ENCODE measurements at regions not wholly inside any gene's neighbourhood (a gene's known extent, or its start where the extent isn't known, plus 50 kb on each side); places are given as distances from the start of the nearest gene placed in this dataset.

DNA sequence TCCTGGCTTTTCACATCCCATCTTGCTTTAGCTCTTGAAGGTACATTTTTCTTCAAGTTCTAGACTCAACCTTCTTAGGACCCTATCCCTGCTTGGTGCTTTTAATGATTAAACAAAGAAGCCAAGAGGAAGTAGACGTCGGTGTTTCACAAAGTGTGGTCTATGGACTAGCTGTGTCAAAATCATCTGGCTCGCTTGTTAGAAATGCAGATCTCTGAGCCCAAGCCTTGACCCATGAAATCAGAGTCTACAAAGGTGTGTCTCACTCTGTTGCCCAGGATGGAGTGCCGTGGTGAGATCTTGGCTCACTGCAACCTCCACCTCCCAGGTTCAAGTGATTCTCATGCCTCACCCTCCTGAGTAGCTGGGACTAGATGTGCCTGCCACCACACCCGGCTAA is 295.5 kb upstream of the KAZN start:
- Histone ChIP-seq H3K36me3 (replicated peaks) (no peaks in the 10 kb centered on the region), H3K27me3 (ENCODE audit: low read depth) (peaks cover 9% of the 10 kb centered on the region), H3K4me1 (no peaks in the 10 kb centered on the region), H3K4me3 (no peak overlapping the region), H3K9me3 (no peaks in the 10 kb centered on the region)
- no peak for DNase-seq (ENCODE audit: low spot score in 2 of 2)
- in situ Hi-C loops (cut with MboI; ENCODE audit: low sequenced_read_pairs) = no loop called here

DNA sequence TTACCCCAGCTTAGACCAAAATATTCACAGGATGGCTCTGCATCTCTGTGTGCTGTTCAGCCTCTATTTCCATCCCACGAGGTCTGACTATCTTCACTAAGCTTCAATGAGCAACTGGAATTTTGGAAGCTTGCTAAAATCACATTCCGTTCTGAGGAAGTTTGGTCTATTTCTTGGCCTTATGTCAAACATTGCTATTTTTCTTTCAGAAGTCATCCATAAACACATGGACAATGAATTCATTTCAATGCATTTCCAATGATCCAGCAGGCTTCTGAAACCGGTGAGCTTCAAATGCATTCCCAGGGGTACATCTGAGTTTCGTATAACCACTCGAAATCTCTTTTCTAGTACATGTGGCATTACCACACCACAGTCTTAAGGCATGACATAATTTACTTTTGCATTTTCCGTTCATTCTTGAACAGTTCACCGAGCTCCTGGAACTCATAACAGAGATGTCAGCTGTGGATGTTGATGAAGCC is 294.1 kb upstream of the KAZN start:
- in situ Hi-C loops (cut with MboI; ENCODE audit: low sequenced_read_pairs) = no loop called here
- no peak for DNase-seq (ENCODE audit: low spot score in 2 of 2)
- H3K27me3 ChIP-seq (ENCODE audit: low read depth) = peaks cover 9% of the 10 kb centered on the region

GRCh38 chr1:14308460-14308859 is 290.0 kb upstream of the KAZN start:
- H3K27me3 ChIP-seq (ENCODE audit: low read depth) = peaks cover 4% of the 10 kb centered on the region; the same call in 1 of the 2 replicates
- in situ Hi-C loops (cut with MboI; ENCODE audit: low sequenced_read_pairs) = no loop called here

More for the DNA sequence above, 294.1 kb upstream of the KAZN start:
- no peak overlapping the region for H3K4me3 ChIP-seq
- no peaks in the 10 kb centered on the region for H3K4me1 ChIP-seq
- H3K36me3 ChIP-seq (replicated peaks) = no peaks in the 10 kb centered on the region
- H3K9me3 ChIP-seq = no peaks in the 10 kb centered on the region

DNA sequence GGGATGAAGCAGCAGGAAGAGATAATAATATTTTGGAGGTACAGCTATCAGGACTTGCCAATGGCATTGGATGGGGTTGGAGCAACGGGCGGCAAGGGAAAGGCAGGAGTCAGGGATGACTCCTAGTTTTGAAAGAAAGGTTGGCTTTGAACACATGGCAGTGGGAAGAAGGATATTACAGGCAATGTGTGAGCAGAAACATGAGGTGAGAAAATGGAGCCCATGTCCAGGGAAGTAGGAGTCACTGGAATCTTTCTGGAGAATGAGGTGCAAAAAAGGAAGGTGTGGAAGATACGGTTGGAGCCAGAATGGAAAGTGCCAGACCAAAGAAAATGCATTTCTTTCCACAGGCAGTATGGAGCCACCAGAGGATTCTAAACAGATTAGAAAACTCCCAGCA is 288.5 kb upstream of the KAZN start:
- H3K27me3 ChIP-seq (ENCODE audit: low read depth) = no peaks in the 10 kb centered on the region
- no peak for DNase-seq (ENCODE audit: low spot score in 2 of 2)
- H3K36me3 ChIP-seq (replicated peaks) = no peaks in the 10 kb centered on the region
- no peaks in the 10 kb centered on the region for H3K9me3 ChIP-seq
- peaks cover 5% of the 10 kb centered on the region; the same call in 1 of the 2 replicates for H3K4me1 ChIP-seq
- H3K4me3 ChIP-seq = no peak overlapping the region
- in situ Hi-C loops (cut with MboI; ENCODE audit: low sequenced_read_pairs) = no loop called here

More at GRCh38 chr1:14308460-14308859, 290.0 kb upstream of the KAZN start:
- Histone ChIP-seq H3K9me3 (no peaks in the 10 kb centered on the region), H3K36me3 (replicated peaks) (no peaks in the 10 kb centered on the region), H3K4me1 (peaks cover 4% of the 10 kb centered on the region; the same call in 1 of the 2 replicates), H3K4me3 (no peak overlapping the region)
- DNase-seq (ENCODE audit: low spot score in 2 of 2) = no peak

- Histone ChIP-seq H3K36me3 (replicated peaks) (no peaks in the 10 kb centered on the region), H3K4me1 (peaks cover 5% of the 10 kb centered on the region; the same call in 1 of the 2 replicates)
- in situ Hi-C loops (cut with MboI; ENCODE audit: low sequenced_read_pairs) = no loop called here
Observed at GRCh38 chr1:14310476-14310875, 288.0 kb upstream of the KAZN start.

GRCh38 chr1:14313731-14314431 is 284.6 kb upstream of the KAZN start:
- H3K27me3 ChIP-seq (ENCODE audit: low read depth) = no peaks in the 10 kb centered on the region
- in situ Hi-C loops (cut with MboI; ENCODE audit: low sequenced_read_pairs) = no loop called here
- no peak overlapping the region for H3K4me3 ChIP-seq
- DNase-seq (ENCODE audit: low spot score in 2 of 2) = no peak
- H3K36me3 ChIP-seq (replicated peaks) = no peaks in the 10 kb centered on the region
- peaks cover 5% of the 10 kb centered on the region; the same call in 1 of the 2 replicates for H3K4me1 ChIP-seq
- no peaks in the 10 kb centered on the region for H3K9me3 ChIP-seq

More at GRCh38 chr1:14310476-14310875, 288.0 kb upstream of the KAZN start:
- no peak overlapping the region for H3K4me3 ChIP-seq
- DNase-seq (ENCODE audit: low spot score in 2 of 2) = no peak
- no peaks in the 10 kb centered on the region for H3K27me3 ChIP-seq (ENCODE audit: low read depth)
- H3K9me3 ChIP-seq = no peaks in the 10 kb centered on the region

- no peak overlapping the region for H3K4me3 ChIP-seq
- H3K27me3 ChIP-seq (ENCODE audit: low read depth) = peaks cover 14% of the 10 kb centered on the region
- no peaks in the 10 kb centered on the region for H3K36me3 ChIP-seq (replicated peaks)
- no peak for DNase-seq (ENCODE audit: low spot score in 2 of 2)
- no peaks in the 10 kb centered on the region for H3K4me1 ChIP-seq
- no peaks in the 10 kb centered on the region for H3K9me3 ChIP-seq
- in situ Hi-C loops (cut with MboI; ENCODE audit: low sequenced_read_pairs) = no loop called here
Observed at GRCh38 chr1:14318830-14319229, 279.7 kb upstream of the KAZN start.

GRCh38 chr1:14320518-14320917 is 278.0 kb upstream of the KAZN start:
- Histone ChIP-seq H3K36me3 (replicated peaks) (no peaks in the 10 kb centered on the region), H3K4me1 (no peaks in the 10 kb centered on the region), H3K4me3 (no peak overlapping the region), H3K27me3 (ENCODE audit: low read depth) (peaks cover 14% of the 10 kb centered on the region), H3K9me3 (no peaks in the 10 kb centered on the region)
- DNase-seq (ENCODE audit: low spot score in 2 of 2) = no peak
- in situ Hi-C loops (cut with MboI; ENCODE audit: low sequenced_read_pairs) = no loop called here

GRCh38 chr1:14320986-14321385 is 277.5 kb upstream of the KAZN start:
- no peak overlapping the region for H3K4me3 ChIP-seq
- no peaks in the 10 kb centered on the region for H3K36me3 ChIP-seq (replicated peaks)
- no peaks in the 10 kb centered on the region for H3K9me3 ChIP-seq
- H3K4me1 ChIP-seq = no peaks in the 10 kb centered on the region
- DNase-seq (ENCODE audit: low spot score in 2 of 2) = no peak
- in situ Hi-C loops (cut with MboI; ENCODE audit: low sequenced_read_pairs) = no loop called here
- H3K27me3 ChIP-seq (ENCODE audit: low read depth) = peaks cover 14% of the 10 kb centered on the region

GRCh38 chr1:14321422-14321821 is 277.1 kb upstream of the KAZN start:
- Histone ChIP-seq H3K4me3 (no peak overlapping the region), H3K4me1 (no peaks in the 10 kb centered on the region), H3K27me3 (ENCODE audit: low read depth) (peaks cover 14% of the 10 kb centered on the region), H3K36me3 (replicated peaks) (no peaks in the 10 kb centered on the region), H3K9me3 (no peaks in the 10 kb centered on the region)
- in situ Hi-C loops (cut with MboI; ENCODE audit: low sequenced_read_pairs) = no loop called here
- DNase-seq (ENCODE audit: low spot score in 2 of 2) = no peak

GRCh38 chr1:14323568-14324247 is 274.8 kb upstream of the KAZN start:
- H3K9me3 ChIP-seq = no peaks in the 10 kb centered on the region
- H3K4me1 ChIP-seq = no peaks in the 10 kb centered on the region
- in situ Hi-C loops (cut with MboI; ENCODE audit: low sequenced_read_pairs) = no loop called here
- no peak overlapping the region for H3K4me3 ChIP-seq
- peaks cover 14% of the 10 kb centered on the region for H3K27me3 ChIP-seq (ENCODE audit: low read depth)
- DNase-seq (ENCODE audit: low spot score in 2 of 2) = no peak
- no peaks in the 10 kb centered on the region for H3K36me3 ChIP-seq (replicated peaks)

GRCh38 chr1:14324248-14324630 is 274.2 kb upstream of the KAZN start:
- H3K36me3 ChIP-seq (replicated peaks) = no peaks in the 10 kb centered on the region
- in situ Hi-C loops (cut with MboI; ENCODE audit: low sequenced_read_pairs) = no loop called here
- peaks cover 14% of the 10 kb centered on the region for H3K27me3 ChIP-seq (ENCODE audit: low read depth)
- no peak for DNase-seq (ENCODE audit: low spot score in 2 of 2)
- H3K4me3 ChIP-seq = no peak overlapping the region
- no peaks in the 10 kb centered on the region for H3K4me1 ChIP-seq
- H3K9me3 ChIP-seq = no peaks in the 10 kb centered on the region

GRCh38 chr1:14326857-14327256 is 271.6 kb upstream of the KAZN start:
- Histone ChIP-seq H3K36me3 (replicated peaks) (no peaks in the 10 kb centered on the region), H3K27me3 (ENCODE audit: low read depth) (peaks cover 5% of the 10 kb centered on the region), H3K9me3 (no peaks in the 10 kb centered on the region), H3K4me3 (no peak overlapping the region), H3K4me1 (no peaks in the 10 kb centered on the region)
- no peak for DNase-seq (ENCODE audit: low spot score in 2 of 2)
- in situ Hi-C loops (cut with MboI; ENCODE audit: low sequenced_read_pairs) = no loop called here

DNA sequence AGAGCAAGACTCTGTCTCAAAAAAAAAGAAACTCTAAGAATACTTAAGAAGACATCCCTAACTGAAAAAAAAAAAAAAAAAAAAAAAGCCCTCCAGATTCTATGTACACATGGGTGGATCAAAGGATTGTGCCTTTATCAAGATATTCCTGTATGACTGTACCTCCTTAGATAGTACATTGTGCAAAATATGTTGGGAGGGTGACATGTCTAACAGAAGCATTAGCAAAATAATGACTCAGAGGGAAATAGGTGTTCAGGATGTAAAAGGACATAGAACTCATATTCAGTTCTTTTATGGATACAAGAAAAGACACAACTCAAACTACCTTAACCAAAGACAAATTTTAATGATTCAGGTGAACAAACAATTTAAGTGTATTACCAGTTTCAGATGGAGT is 269.8 kb upstream of the KAZN start:
- no peak overlapping the region for H3K4me3 ChIP-seq
- H3K4me1 ChIP-seq = no peaks in the 10 kb centered on the region
- no peak for DNase-seq (ENCODE audit: low spot score in 2 of 2)
- in situ Hi-C loops (cut with MboI; ENCODE audit: low sequenced_read_pairs) = no loop called here
- no peaks in the 10 kb centered on the region for H3K27me3 ChIP-seq (ENCODE audit: low read depth)
- no peaks in the 10 kb centered on the region for H3K36me3 ChIP-seq (replicated peaks)
- no peaks in the 10 kb centered on the region for H3K9me3 ChIP-seq

Data from HAP-1 (cell line).